Activated CD4-positive, alpha-beta T cell treated with anti-CD3 and anti-CD28 coated beads, Interleukin-2, amount 10 ng/mL, durations not matched to agents 7 days and 5 days (primary cell): ENCODE measurements at regions not wholly inside any gene's neighbourhood (a gene's known extent, or its start where the extent isn't known, plus 50 kb on each side); places are given as distances from the start of the nearest gene placed in this dataset.

Experiments
- CTCF ChIA-PET: fragments of 350-600 bp; sonication (Branson Sonifier 250); formaldehyde crosslinking; loops from one replicate; lab custom pipeline; 2021; ENCODE audit warnings: antibody characterized with exemption; lab: Charles Lee
- POLR2A ChIA-PET: fragments of 350-600 bp; sonication (Branson Sonifier 250); formaldehyde crosslinking; loops from one replicate; lab custom pipeline; 2021; ENCODE audit warnings: antibody characterized with exemption; lab: Charles Lee
- DNase-seq: peaks from one replicate; pipeline ENCODE4 v3.0.0-alpha.2; 2020
- H3K27ac Mint-ChIP-seq: one replicate; pipeline ENCODE4 v1.8.0; 2021; ENCODE audit warnings: mild to moderate bottlenecking, moderate library complexity, mixed read lengths
- H3K27me3 Mint-ChIP-seq: one replicate; pipeline ENCODE4 v1.8.0; 2021; ENCODE audit warnings: mixed read lengths
- H3K36me3 Mint-ChIP-seq: one replicate; pipeline ENCODE4 v1.8.0; 2021; ENCODE audit warnings: low read depth, mixed read lengths
- H3K4me1 Mint-ChIP-seq: one replicate; pipeline ENCODE4 v1.8.0; 2021; ENCODE audit warnings: mixed read lengths
- H3K4me3 Mint-ChIP-seq: one replicate; pipeline ENCODE4 v1.8.0; 2021; ENCODE audit warnings: mild to moderate bottlenecking, moderate library complexity, mixed read lengths
- H3K9me3 Mint-ChIP-seq: one replicate; pipeline ENCODE4 v1.8.0; 2021; ENCODE audit warnings: mixed read lengths

- Mint-ChIP-seq H3K36me3 (no peaks in the 10 kb centered on the region), H3K4me1 (no peaks in the 10 kb centered on the region), H3K27ac (no peak overlapping the region), H3K27me3 (no peaks in the 10 kb centered on the region), H3K4me3 (no peak overlapping the region), H3K9me3 (peaks cover 12% of the 10 kb centered on the region)
- POLR2A ChIA-PET, result no interaction called here
- DNase-seq, result no peak
- CTCF ChIA-PET, result no interaction called here
Measured at GRCh38 chr1:198472997-198473396, 67.5 kb downstream of the ATP6V1G3 start.

GRCh38 chr1:198472119-198472518 is 68.4 kb downstream of the ATP6V1G3 start:
- Mint-ChIP-seq H3K27ac (no peak overlapping the region), H3K4me1 (no peaks in the 10 kb centered on the region), H3K36me3 (no peaks in the 10 kb centered on the region), H3K27me3 (no peaks in the 10 kb centered on the region), H3K4me3 (no peak overlapping the region), H3K9me3 (peaks cover 10% of the 10 kb centered on the region)
- DNase-seq, result no peak
- CTCF ChIA-PET, result no interaction called here
- POLR2A ChIA-PET, result no interaction called here

- Mint-ChIP-seq H3K27me3 (no peaks in the 10 kb centered on the region), H3K4me1 (peaks cover 5% of the 10 kb centered on the region), H3K27ac (no peak overlapping the region), H3K9me3 (peaks cover 2% of the 10 kb centered on the region), H3K36me3 (no peaks in the 10 kb centered on the region), H3K4me3 (no peak overlapping the region)
- DNase-seq, result no peak
- ChIA-PET CTCF (interaction anchor here (1.2 to 2.0 kb wide), 2 partner anchors 13 to 339 kb away, joined by 4 to 7 read pairs; no protein-coding TSS in a partner anchor), POLR2A (no interaction called here)
Measured at GRCh38 chr1:198467907-198468306, 72.6 kb downstream of the ATP6V1G3 start.

- ChIA-PET POLR2A (no interaction called here), CTCF (interaction anchor here (1.2 to 2.0 kb wide), 2 partner anchors 14 to 339 kb away, joined by 4 to 7 read pairs; no protein-coding TSS in a partner anchor)
Measured at GRCh38 chr1:198467342-198467741, 73.1 kb downstream of the ATP6V1G3 start.

GRCh38 chr1:198465201-198466144 is 75.0 kb downstream of the ATP6V1G3 start:
- ChIA-PET CTCF (interaction anchor here (1.2 kb wide), 1 partner anchor 13 kb away, joined by 3 read pairs; no protein-coding TSS in a partner anchor), POLR2A (no interaction called here)
- Mint-ChIP-seq H3K36me3 (no peaks in the 10 kb centered on the region), H3K27ac (no peak overlapping the region), H3K4me1 (peaks cover 6% of the 10 kb centered on the region), H3K4me3 (no peak overlapping the region), H3K27me3 (no peaks in the 10 kb centered on the region), H3K9me3 (no peaks in the 10 kb centered on the region)
- no peak for DNase-seq

More at GRCh38 chr1:198467342-198467741, 73.1 kb downstream of the ATP6V1G3 start:
- Mint-ChIP-seq H3K4me3 (no peak overlapping the region), H3K27ac (no peak overlapping the region), H3K36me3 (no peaks in the 10 kb centered on the region), H3K9me3 (no peaks in the 10 kb centered on the region), H3K4me1 (peaks cover 6% of the 10 kb centered on the region), H3K27me3 (no peaks in the 10 kb centered on the region)
- DNase-seq, result no peak

GRCh38 chr1:198463709-198464108 is 76.8 kb downstream of the ATP6V1G3 start:
- H3K9me3 Mint-ChIP-seq, result no peaks in the 10 kb centered on the region
- no peaks in the 10 kb centered on the region for H3K36me3 Mint-ChIP-seq
- no peak for DNase-seq
- H3K27me3 Mint-ChIP-seq, result no peaks in the 10 kb centered on the region
- H3K27ac Mint-ChIP-seq, result no peak overlapping the region
- POLR2A ChIA-PET, result no interaction called here
- peaks cover 6% of the 10 kb centered on the region for H3K4me1 Mint-ChIP-seq
- CTCF ChIA-PET, result interaction anchor here (1.1 kb wide), 1 partner anchor 552 kb away, joined by 3 read pairs; no protein-coding TSS in a partner anchor
- no peak overlapping the region for H3K4me3 Mint-ChIP-seq

GRCh38 chr1:198462365-198463019 is 78.0 kb downstream of the ATP6V1G3 start:
- Mint-ChIP-seq H3K4me3 (no peak overlapping the region), H3K27ac (no peak overlapping the region), H3K9me3 (no peaks in the 10 kb centered on the region), H3K4me1 (peaks cover 6% of the 10 kb centered on the region), H3K27me3 (no peaks in the 10 kb centered on the region), H3K36me3 (no peaks in the 10 kb centered on the region)
- ChIA-PET POLR2A (no interaction called here), CTCF (no interaction called here)
- DNase-seq, result no peak

- H3K4me3 Mint-ChIP-seq, result no peak overlapping the region
- no peaks in the 10 kb centered on the region for H3K4me1 Mint-ChIP-seq
- no peaks in the 10 kb centered on the region for H3K9me3 Mint-ChIP-seq
- no peak for DNase-seq
- no peaks in the 10 kb centered on the region for H3K27me3 Mint-ChIP-seq
- ChIA-PET POLR2A (no interaction called here), CTCF (interaction anchor here (0.6 kb wide), 1 partner anchor 1891 kb away, joined by 3 read pairs; no protein-coding TSS in a partner anchor)
- no peaks in the 10 kb centered on the region for H3K36me3 Mint-ChIP-seq
- no peak overlapping the region for H3K27ac Mint-ChIP-seq
Measured at GRCh38 chr1:198455966-198456365, 84.5 kb downstream of the ATP6V1G3 start.

- Mint-ChIP-seq H3K27me3 (peaks cover 1% of the 10 kb centered on the region), H3K9me3 (no peaks in the 10 kb centered on the region), H3K36me3 (no peaks in the 10 kb centered on the region), H3K4me1 (peaks cover 15% of the 10 kb centered on the region), H3K27ac (no peak overlapping the region), H3K4me3 (no peak overlapping the region)
- no peak for DNase-seq
- ChIA-PET POLR2A (no interaction called here), CTCF (no interaction called here)
Measured at GRCh38 chr1:198449727-198450433, 90.6 kb downstream of the ATP6V1G3 start.

GRCh38 chr1:198449261-198449660 is 91.2 kb downstream of the ATP6V1G3 start:
- POLR2A ChIA-PET, result no interaction called here
- Mint-ChIP-seq H3K27ac (no peak overlapping the region), H3K27me3 (peaks cover 1% of the 10 kb centered on the region), H3K9me3 (no peaks in the 10 kb centered on the region), H3K36me3 (no peaks in the 10 kb centered on the region), H3K4me1 (peaks cover 15% of the 10 kb centered on the region), H3K4me3 (no peak overlapping the region)
- DNase-seq, result no peak
- CTCF ChIA-PET, result no interaction called here

GRCh38 chr1:198447468-198447867 is 93.0 kb downstream of the ATP6V1G3 start:
- H3K27ac Mint-ChIP-seq, result no peak overlapping the region
- POLR2A ChIA-PET, result no interaction called here
- no peaks in the 10 kb centered on the region for H3K36me3 Mint-ChIP-seq
- no peak for DNase-seq
- no peaks in the 10 kb centered on the region for H3K9me3 Mint-ChIP-seq
- no peak overlapping the region for H3K4me3 Mint-ChIP-seq
- H3K4me1 Mint-ChIP-seq, result peaks cover 15% of the 10 kb centered on the region
- CTCF ChIA-PET, result no interaction called here
- peaks cover 4% of the 10 kb centered on the region for H3K27me3 Mint-ChIP-seq

GRCh38 chr1:198445872-198446271 is 94.6 kb downstream of the ATP6V1G3 start:
- Mint-ChIP-seq H3K27ac (no peak overlapping the region), H3K4me1 (peaks cover 15% of the 10 kb centered on the region), H3K4me3 (no peak overlapping the region), H3K9me3 (no peaks in the 10 kb centered on the region), H3K27me3 (peaks cover 4% of the 10 kb centered on the region), H3K36me3 (no peaks in the 10 kb centered on the region)
- CTCF ChIA-PET, result no interaction called here
- DNase-seq, result no peak
- POLR2A ChIA-PET, result no interaction called here
